NB4 (cell line): ENCODE measurements at regions not wholly inside any gene's neighbourhood (a gene's known extent, or its start where the extent isn't known, plus 50 kb on each side); places are given as distances from the start of the nearest gene placed in this dataset.

Experiments
- CTCF ChIP-seq: IDR thresholded peaks from one replicate; pipeline ENCODE4 v1.5.1; 2012; ENCODE audit warnings: low read depth, low read length
- MYC ChIP-seq: IDR thresholded peaks from 2 replicates; pipeline ENCODE4 v1.6.1; 2011; ENCODE audit warnings: low read depth, low read length
- POLR2A ChIP-seq: IDR thresholded peaks from 2 replicates; pipeline ENCODE4 v1.6.1; 2011; ENCODE audit warnings: mild to moderate bottlenecking; ENCODE audit not compliant: insufficient read length; ENCODE audit errors: extremely low read depth

- TF ChIP-seq MYC (no peak), CTCF (no peak), POLR2A (no peak)
These were observed 220.2 kb upstream of the CELF2 start for GRCh38 chr10:10797513-10797912.
